CD4-positive, alpha-beta T cell treated with Interleukin-6 at 100 ng/mL for 8 hours (primary cell): ENCODE measurements at regions not wholly inside any gene's neighbourhood (a gene's known extent, or its start where the extent isn't known, plus 50 kb on each side); places are given as distances from the start of the nearest gene placed in this dataset.

ENCODE experiments used
- DNase-seq: peaks from one replicate; pipeline ENCODE4 v3.0.0-alpha.2; 2020; ENCODE audit warnings: mixed read lengths, low spot score

GRCh38 chr16:88285514-88285822 is 97.3 kb upstream of the ZNF469 start:
- no peak for DNase-seq

GRCh38 chr16:88286301-88286923 is 96.3 kb upstream of the ZNF469 start:
- DNase-seq = no peak

DNA sequence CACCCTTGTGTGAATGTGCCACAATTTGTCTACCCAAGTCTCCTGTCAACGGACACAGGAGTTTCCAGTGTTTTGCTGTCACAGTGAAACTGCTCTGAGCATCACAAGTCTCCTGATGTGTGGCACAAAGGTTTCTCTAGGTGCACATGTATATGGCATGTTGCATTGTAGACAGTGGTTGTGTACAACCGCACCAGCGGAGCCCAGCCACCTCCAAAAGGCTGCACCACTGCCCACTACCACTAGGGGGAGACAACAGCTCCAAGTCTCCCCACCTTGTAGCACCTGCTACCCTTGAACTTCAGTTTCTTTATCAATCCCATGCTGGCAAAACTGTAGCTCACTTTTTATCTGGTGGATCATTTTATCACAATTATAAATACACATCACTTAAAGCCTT is 95.5 kb upstream of the ZNF469 start:
- no peak for DNase-seq

DNA sequence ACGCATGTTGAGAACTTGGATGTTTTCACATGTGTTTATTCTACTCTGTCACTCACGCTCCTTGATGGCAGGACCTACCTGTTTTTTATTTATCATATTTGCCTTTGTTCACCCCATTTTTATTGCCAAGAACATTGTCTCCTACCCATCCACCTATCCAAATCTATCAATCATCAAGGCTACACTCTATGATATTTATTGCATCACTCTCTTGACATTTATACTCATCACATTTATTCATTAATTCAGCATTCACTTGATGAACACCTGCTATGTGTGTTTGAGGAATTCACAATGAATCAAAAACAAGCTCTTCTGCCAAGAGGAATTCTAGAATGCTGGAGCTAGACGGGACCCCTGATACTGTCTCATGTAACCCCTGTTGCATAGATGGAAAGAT is 94.5 kb upstream of the ZNF469 start:
- DNase-seq = no peak

- DNase-seq = no peak
Measured at GRCh38 chr16:88289001-88289400, 93.8 kb upstream of the ZNF469 start.

- DNase-seq = no peak
Measured at GRCh38 chr16:88289561-88289960, 93.2 kb upstream of the ZNF469 start.

DNA sequence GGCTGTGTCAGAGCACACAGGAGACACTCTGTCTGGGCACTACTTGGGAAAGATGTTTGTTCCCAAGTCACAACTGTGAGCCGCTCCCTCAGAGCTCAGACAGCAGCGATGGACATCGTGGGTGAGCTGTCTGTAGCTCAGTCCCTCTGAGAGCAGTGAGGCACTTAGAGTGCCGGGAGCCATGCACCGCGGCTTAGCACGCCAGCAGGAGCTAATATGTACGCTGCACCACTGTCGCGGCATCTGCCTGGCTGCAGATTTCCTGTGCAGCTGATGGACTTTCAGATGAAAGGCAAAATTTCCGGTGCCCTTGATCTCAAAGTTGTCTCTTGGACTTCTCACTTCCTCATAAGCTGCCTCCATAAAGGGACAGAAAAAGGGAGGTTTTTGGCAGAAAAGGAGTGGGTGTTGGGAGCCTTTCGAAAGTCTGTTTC is 92.8 kb upstream of the ZNF469 start:
- no peak for DNase-seq

DNA sequence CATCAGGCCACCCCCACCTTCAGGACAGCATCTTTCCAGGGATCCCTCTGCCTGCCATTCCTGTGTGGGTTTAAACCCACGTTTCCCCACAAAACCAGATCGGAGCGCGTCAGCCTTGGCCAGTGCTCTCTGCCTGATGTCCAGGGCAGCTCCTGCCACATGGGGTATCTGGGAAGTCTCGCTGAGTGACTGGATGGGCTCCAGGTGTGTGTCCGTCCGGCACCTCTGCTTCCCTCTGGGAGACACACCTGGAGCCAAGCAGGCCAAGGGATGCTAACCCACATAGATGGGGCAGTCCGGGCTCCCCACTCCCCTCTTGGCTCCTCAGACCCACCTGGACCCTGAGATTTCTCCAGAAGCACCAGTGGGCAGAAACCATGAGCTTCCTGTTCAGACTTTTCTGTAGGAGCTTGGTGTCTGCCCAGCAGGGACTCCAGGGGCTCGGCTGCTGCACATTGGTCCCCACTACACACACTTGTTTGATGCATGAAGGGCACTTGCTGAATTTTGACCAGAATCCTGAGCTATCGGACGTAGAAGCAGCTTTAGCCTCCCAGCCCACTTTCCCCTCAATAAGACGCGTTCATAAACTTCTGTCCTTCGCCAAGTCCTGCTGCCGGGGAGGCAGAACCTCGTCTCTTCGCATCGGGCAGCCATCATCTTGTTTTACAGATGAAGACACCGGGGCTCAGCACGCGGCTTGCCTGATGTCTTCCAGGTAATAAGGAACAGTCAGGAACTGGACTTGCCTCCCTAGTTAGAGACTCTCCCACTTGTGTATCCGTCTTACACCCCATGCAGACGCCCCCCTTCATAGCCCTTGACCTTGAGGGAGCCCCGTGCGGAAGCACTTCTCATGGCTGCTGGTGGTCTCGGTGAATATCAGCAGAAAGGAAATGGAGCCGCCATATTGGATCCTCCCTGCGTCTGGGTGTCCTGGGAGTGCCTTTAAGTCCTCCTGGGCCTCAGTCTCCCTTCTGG is 91.6 kb upstream of the ZNF469 start:
- DNase-seq = no peak

DNA sequence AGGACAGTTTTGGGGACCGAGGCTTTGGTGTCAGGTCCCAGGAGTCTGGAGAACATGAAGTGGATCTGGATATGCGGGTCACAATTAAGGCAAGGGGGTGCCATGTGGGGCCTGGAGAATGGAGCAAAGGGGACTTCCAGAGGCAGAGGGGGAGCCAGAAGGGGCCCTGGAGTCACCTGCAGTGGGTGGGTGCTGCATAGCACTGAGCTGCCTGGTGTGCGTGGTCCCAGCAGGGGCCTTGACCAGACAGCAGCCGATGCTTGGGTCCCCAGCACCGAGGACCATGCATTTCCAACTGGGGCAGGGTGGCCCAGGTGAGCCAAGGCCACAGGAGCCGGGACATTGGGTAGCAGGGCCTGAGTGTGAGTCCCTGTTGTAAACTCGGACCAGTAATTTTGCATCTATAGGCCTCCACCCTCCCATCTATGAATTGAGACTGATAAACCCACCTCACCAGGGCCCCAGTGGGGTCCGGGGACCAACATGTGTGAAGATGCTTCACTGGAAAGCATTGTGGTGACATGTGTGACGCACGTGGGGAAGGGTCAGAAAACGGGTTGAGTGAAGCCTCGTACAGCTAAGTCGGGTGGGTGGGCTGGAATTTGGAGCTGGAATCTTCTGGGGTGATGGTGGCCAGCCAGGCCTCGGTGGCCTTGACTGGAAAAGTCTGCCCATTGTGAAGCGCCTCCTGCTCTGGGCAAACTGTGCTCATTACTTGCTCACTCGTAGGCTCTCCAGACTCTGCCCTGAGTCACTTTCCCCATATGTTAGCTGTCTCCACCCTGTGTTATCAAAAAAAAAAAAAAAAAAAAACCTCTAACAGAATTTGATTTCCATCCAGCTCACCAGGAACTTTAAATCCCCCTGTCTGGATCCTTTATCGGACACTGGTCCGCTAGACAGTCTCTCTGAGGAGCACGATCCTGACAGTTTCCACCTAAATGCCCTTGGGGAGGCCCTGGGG is 90.5 kb upstream of the ZNF469 start:
- DNase-seq = no peak

DNA sequence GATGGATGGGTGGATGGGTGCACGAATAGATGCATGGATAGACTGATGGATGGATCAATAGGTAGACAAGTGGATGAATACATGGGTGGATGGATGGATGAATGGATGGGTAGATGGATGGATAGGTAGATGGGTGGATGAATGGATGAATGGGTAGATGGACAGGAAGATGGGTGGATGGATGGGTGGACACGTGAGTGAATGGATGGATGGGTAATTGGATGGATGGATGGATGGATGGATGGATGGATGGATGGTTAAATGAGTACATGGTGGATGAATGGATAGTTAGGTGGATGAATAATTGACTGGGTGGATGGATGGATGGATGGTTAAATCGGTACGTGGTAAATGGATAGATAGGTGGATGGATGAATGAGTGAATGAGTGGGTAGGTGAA is 89.7 kb upstream of the ZNF469 start:
- DNase-seq = no peak

DNA sequence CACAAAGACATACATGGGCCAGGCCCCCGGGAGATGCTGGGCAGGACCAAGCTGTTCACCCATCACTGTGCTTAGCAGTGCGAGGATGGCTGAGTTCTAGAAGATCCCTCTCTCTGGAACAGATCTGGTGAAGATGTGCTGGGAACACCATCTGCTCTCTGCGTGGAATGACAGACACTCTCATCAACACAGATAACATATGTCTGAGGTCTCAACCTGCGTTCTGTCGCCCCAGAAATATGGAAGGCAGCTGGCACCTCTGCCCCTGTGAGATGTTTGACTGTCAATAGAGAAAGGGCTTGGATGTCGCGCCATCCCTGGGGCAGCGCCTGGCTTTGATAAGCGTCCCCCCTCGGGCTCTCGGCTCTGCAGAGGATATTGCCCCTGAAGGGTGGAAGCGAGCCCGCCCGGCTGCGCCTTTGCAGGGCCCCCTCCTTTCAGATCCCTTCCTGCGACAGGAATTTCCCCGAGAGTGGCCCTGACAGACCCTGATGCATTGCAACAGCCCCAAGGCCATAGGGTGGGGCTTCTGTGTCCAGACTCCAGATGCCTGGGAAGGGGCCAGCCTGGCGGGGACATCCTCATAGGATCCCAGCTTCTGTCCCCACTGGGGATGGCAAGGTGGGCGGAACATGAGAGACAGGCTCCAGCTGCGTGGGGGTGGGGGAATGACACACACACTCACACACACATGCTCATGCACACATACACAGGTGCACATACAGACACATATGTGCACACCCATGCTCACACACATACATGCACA is 86.9 kb upstream of the ZNF469 start:
- DNase-seq = no peak

DNA sequence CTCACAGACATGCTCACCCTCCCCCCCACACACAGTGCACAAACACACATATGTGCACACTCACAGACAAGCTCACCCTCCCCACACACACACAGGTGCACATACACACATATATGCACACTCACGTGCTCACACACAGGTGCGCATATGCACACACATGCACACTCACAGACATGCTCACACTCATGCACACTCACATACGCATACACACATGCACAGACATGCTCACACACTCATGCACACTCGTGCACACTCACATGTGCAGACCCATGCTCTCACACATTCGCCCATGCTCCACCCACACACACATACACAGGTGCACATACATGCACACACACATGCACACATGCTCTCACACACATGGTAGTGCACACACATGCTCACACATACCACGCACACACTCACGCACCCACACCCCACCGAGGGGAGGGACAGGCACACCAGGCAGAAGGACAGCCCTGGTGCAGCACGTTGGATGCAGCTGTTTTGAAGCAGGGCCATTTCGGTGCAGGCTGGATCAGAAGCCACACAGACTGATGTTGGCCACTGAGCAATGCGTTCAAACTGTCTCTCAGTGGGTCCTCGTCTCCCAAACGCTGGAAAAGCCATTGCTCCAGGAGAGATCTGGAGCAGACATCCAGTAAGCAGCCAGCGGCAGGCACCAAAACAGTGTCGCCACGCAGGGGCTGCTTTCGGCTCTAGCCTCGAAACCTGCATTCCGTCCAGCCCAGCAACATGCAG is 86.2 kb upstream of the ZNF469 start:
- DNase-seq = no peak

- DNase-seq = no peak
Measured at GRCh38 chr16:88297178-88297720, 85.5 kb upstream of the ZNF469 start.

- no peak for DNase-seq
Measured at GRCh38 chr16:88298181-88298832, 84.5 kb upstream of the ZNF469 start.

GRCh38 chr16:88298833-88299745 is 83.7 kb upstream of the ZNF469 start:
- no peak for DNase-seq

GRCh38 chr16:88299751-88300462 is 82.9 kb upstream of the ZNF469 start:
- DNase-seq = no peak

DNA sequence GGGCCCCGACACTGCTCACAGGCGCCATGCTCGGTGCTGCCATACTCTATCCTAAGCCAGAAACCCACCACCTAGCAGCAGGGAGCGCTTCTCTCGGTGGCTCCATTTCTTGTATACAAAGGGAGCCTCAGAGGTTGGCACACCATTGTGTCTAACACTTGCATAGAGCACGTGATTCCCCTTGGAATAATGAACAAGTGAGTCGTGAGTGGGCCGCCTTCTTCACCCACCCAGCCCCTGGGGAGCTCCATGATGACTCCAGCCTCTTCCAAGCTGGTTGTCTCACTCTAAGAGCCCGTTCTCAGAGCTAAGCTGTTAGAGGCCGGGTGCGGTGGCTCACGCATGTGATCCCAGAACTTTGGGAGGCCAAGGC is 82.3 kb upstream of the ZNF469 start:
- DNase-seq = no peak

GRCh38 chr16:88301431-88301830 is 81.3 kb upstream of the ZNF469 start:
- no peak for DNase-seq
